ENCODE measurements at regions not wholly inside any gene's neighbourhood (a gene's known extent, or its start where the extent isn't known, plus 50 kb on each side); places are given as distances from the start of the nearest gene placed in this dataset.

DNA sequence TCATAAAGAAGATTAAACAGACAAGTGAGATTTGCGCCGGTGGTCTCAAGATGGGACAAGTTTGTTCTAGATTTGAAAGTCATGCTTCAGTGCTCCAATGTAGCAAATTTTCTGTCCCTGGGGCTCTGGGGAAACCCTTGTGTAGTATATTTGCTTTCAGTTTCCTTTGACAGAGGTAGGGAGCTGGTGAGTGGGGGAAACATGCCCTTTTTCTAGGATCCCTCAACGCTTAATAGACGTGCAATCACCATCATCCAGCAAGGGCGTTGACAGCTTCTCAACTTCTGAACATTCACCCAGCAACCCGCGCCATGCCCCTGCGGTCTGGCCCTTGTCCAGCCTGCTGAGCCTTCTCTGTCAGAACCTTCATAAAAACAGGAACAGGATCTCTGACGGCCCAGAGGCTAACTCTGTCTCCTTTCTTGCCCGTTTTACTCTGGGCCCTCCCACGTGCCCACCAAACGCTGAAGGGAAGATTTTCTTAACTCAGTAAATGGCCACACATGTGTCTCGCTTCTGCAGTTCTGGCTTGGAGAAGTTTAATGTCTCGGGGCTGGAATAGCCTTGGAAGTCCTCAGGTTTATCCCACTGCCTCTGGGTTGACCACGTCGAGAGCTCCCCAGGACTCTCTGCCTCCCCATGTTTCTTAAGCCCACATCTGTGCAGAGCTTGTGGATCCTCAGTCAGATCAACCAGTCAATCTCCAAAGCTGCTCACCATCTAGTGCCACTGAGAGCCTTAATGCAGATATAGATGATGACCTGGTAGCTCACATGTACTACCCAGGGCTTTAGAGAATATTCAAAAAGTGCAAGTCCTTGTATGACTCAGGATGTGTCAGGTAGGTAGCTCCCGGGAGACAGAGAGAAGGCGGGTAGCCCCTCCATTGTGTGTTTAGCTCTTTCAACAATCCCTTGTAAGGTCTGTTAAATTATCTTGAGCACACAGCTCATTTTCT lies 58.1 kb upstream of the CCND2 start:
- Histone ChIP-seq H3K9me3 (no peaks in the 10 kb centered on the region), H3K4me3 (no peak overlapping the region), H3K27me3 (peaks cover 0 to 5% of the 10 kb centered on the region in 2 donors), H3K4me1 (no peaks in the 10 kb centered on the region), H3K36me3 (no peaks in the 10 kb centered on the region), H3K27ac (no peak overlapping the region)
- intact Hi-C loops (cut with DNase I; ENCODE audit: low total_unique reads), result no loop called here
- peak in 1 of 2 donors; percentile 23 for DNase-seq (ENCODE audit: low spot score in 2 of 2)
- TF ChIP-seq CTCF (IDR thresholded peaks at IDR 0.05) (no peak), POLR2A (IDR thresholded peaks at IDR 0.05) (no peak), POLR2AphosphoS5 (IDR thresholded peaks at IDR 0.05) (no peak)

DNA sequence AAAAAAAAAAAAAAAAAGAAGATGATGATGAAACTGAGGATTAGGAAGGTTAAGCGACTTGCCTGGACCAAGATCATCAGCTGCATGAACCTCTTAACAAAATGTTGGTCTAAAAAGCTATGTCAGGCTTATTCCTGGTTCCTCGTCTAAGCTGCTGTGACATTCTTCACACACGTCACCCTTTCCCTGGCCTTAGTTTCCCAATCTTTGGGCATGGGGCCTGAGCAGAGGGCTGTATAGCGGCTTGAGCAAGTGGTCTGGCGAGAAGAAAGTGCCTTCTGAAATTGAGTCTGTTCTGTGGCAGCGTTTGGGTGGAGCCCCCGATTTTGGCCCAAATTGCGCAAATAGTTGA lies 58.7 kb upstream of the CCND2 start:
- intact Hi-C loops (cut with DNase I; ENCODE audit: low total_unique reads), result no loop called here
- no peak overlapping the region for H3K27ac ChIP-seq
- no peaks in the 10 kb centered on the region for H3K4me1 ChIP-seq
- no peak for DNase-seq (ENCODE audit: low spot score in 2 of 2)
- H3K9me3 ChIP-seq, result no peaks in the 10 kb centered on the region
- no peak overlapping the region for H3K4me3 ChIP-seq
- TF ChIP-seq POLR2A (IDR thresholded peaks at IDR 0.05) (no peak), POLR2AphosphoS5 (IDR thresholded peaks at IDR 0.05) (no peak), CTCF (IDR thresholded peaks at IDR 0.05) (no peak)
- H3K36me3 ChIP-seq, result no peaks in the 10 kb centered on the region
- H3K27me3 ChIP-seq, result peaks cover 0 to 5% of the 10 kb centered on the region in 2 donors

DNA sequence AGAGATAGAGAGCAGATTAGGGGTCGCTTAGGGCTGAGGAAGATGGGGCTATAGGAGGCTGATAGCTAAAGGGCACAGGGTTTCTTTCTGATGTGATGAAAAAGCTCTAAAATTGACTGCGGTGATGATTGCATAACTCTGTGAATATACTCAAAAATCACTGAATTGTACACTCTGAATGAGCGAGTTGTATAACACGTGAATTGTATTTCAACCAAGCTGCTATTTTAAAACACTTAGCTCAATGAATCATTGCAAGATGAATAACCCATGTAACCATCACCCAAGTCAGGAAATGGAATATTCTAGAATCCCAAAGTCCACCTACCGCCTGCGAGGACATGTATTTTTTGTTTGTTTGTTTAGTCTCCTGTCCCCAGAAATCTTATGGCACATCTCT lies 60.1 kb upstream of the CCND2 start:
- no peaks in the 10 kb centered on the region for H3K36me3 ChIP-seq
- H3K27me3 ChIP-seq, result peaks cover 0 to 9% of the 10 kb centered on the region in 2 donors
- H3K9me3 ChIP-seq, result no peaks in the 10 kb centered on the region
- intact Hi-C loops (cut with DNase I; ENCODE audit: low total_unique reads), result no loop called here
- no peak for DNase-seq (ENCODE audit: low spot score in 2 of 2)
- no peak for TF ChIP-seq CTCF (IDR thresholded peaks at IDR 0.05)
- no peak for TF ChIP-seq POLR2A (IDR thresholded peaks at IDR 0.05)
- no peak for TF ChIP-seq POLR2AphosphoS5 (IDR thresholded peaks at IDR 0.05)
- no peak overlapping the region for H3K27ac ChIP-seq
- no peak overlapping the region for H3K4me3 ChIP-seq
- no peaks in the 10 kb centered on the region for H3K4me1 ChIP-seq

DNA sequence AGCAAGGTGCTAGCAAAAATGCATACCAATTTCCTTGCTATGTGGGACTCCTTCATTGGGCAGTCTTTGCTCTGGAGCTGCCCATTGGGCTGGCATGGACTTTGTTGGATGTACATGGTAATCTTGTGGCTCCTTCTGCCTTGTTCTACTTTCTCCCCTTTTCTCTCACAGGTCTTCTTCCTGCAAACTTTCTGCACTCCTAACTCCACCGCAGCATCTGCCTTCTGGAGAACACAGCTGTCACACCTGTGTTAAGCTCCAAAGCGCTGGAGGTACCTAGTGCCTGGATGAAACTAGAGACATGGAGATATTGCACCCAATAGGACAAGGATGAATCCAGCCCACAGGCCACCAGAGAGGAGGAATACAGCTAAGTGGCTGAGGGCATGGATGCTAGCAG lies 60.7 kb upstream of the CCND2 start:
- H3K4me1 ChIP-seq, result no peaks in the 10 kb centered on the region
- no peak for DNase-seq (ENCODE audit: low spot score in 2 of 2)
- H3K4me3 ChIP-seq, result no peak overlapping the region
- intact Hi-C loops (cut with DNase I; ENCODE audit: low total_unique reads), result no loop called here
- TF ChIP-seq POLR2A (IDR thresholded peaks at IDR 0.05) (no peak), CTCF (IDR thresholded peaks at IDR 0.05) (no peak), POLR2AphosphoS5 (IDR thresholded peaks at IDR 0.05) (no peak)
- no peaks in the 10 kb centered on the region for H3K36me3 ChIP-seq
- no peaks in the 10 kb centered on the region for H3K9me3 ChIP-seq
- H3K27me3 ChIP-seq, result peaks cover 0 to 9% of the 10 kb centered on the region in 2 donors
- H3K27ac ChIP-seq, result no peak overlapping the region

DNA sequence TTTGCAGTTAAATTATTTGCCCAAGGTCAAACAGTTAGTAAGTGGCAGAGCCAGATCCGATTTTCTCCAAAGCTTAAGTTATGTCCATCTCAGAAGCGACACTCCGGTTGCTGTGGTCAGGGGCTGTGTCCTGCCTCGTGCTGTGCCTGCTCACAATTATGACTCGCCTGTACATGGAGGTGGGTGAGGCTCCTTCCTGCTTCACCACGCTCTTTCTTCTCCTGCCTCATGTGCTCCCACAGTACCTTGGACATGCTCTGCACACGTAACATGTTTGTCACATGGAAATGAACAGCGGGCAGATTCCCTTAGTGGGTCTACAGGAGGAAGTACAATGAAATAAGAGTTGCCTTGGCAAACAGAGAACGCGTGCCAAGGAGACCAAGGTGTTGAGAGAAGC lies 62.2 kb upstream of the CCND2 start:
- no peak for DNase-seq (ENCODE audit: low spot score in 2 of 2)
- H3K27me3 ChIP-seq, result peaks cover 0 to 9% of the 10 kb centered on the region in 2 donors
- H3K9me3 ChIP-seq, result no peaks in the 10 kb centered on the region
- H3K4me1 ChIP-seq, result no peaks in the 10 kb centered on the region
- H3K27ac ChIP-seq, result no peak overlapping the region
- no peak overlapping the region for H3K4me3 ChIP-seq
- TF ChIP-seq CTCF (IDR thresholded peaks at IDR 0.05) (no peak), POLR2A (IDR thresholded peaks at IDR 0.05) (no peak), POLR2AphosphoS5 (IDR thresholded peaks at IDR 0.05) (no peak)
- intact Hi-C loops (cut with DNase I; ENCODE audit: low total_unique reads), result no loop called here
- H3K36me3 ChIP-seq, result no peaks in the 10 kb centered on the region

Measured in breast epithelium (tissue), 4 donors.